ENCODE measurements at regions not wholly inside any gene's neighbourhood (a gene's known extent, or its start where the extent isn't known, plus 50 kb on each side); places are given as distances from the start of the nearest gene placed in this dataset.

GRCh38 chr18:27595113-27595838 is 410.2 kb upstream of the CHST9 start:
- Mint-ChIP-seq H3K36me3 (no peaks in the 10 kb centered on the region), H3K9me3 (no peaks in the 10 kb centered on the region), H3K4me3 (no peak overlapping the region), H3K4me1 (no peaks in the 10 kb centered on the region), H3K27ac (no peak overlapping the region), H3K27me3 (ENCODE audit: low read depth in 3 of 3) (peaks cover 0 to 1% (median 1%) of the 10 kb centered on the region in 3 donors)
- Histone ChIP-seq H3K27me3 (ENCODE audit: control insufficient read depth in 2 of 2, insufficient read depth in 2 of 2, low read length in 2 of 2) (no peaks in the 10 kb centered on the region), H3K4me3 (replicated peaks in 1 of 3; ENCODE audit: low read depth in 2 of 3, low read length in 3 of 3) (no peak overlapping the region), H3K9me3 (replicated peaks in 1 of 2; ENCODE audit: control insufficient read depth in 1 of 2, insufficient read depth in 1 of 2, low read length in 2 of 2) (no peaks in the 10 kb centered on the region), H3K27ac (ENCODE audit: low read depth in 1 of 2, low read length in 2 of 2) (no peak overlapping the region), H4K20me1 (ENCODE audit: insufficient read depth, low read length) (no peaks in the 10 kb centered on the region), H3K4me2 (replicated peaks; ENCODE audit: extremely low read depth, low read length, poor library complexity, severe bottlenecking) (no peak overlapping the region), H2AFZ (ENCODE audit: insufficient read depth, low read depth, low read length, poor library complexity, severe bottlenecking) (no peak overlapping the region), H3K36me3 (replicated peaks in 1 of 2; ENCODE audit: control insufficient read depth in 1 of 2, insufficient read depth in 2 of 2, low read length in 2 of 2) (no peaks in the 10 kb centered on the region), H3K79me2 (ENCODE audit: insufficient read depth, low read length) (no peaks in the 10 kb centered on the region), H3K9ac (ENCODE audit: insufficient read depth, low read length, poor library complexity, severe bottlenecking) (no peak overlapping the region), H3K4me1 (ENCODE audit: control insufficient read depth in 1 of 2, insufficient read depth in 2 of 2, low read length in 2 of 2) (no peaks in the 10 kb centered on the region)
- DNase-seq = no peak
- WGBS (ENCODE audit: insufficient coverage) = no CpG with 5 or more reads among the region's 5 CpGs
- no peak for TF ChIP-seq CTCF (IDR thresholded peaks at IDR 0.05)
- intact Hi-C loops (cut with micrococcal nuclease) = loop anchor here in 1 of 2 donors (5.0 kb wide), 1 partner anchor 973 kb away; no protein-coding TSS in a partner anchor

- peaks cover 0 to 8% (median 4%) of the 10 kb centered on the region in 7 donors for H3K9me3 Mint-ChIP-seq
- Histone ChIP-seq H3K4me3 (replicated peaks in 1 of 3; ENCODE audit: low read depth in 2 of 3, low read length in 3 of 3) (no peak overlapping the region), H3K4me1 (ENCODE audit: control insufficient read depth in 1 of 2, insufficient read depth in 2 of 2, low read length in 2 of 2) (no peaks in the 10 kb centered on the region), H3K4me2 (replicated peaks; ENCODE audit: extremely low read depth, low read length, poor library complexity, severe bottlenecking) (no peak overlapping the region), H3K79me2 (ENCODE audit: insufficient read depth, low read length) (no peaks in the 10 kb centered on the region), H3K27ac (ENCODE audit: low read depth in 1 of 2, low read length in 2 of 2) (no peak overlapping the region), H3K9ac (ENCODE audit: insufficient read depth, low read length, poor library complexity, severe bottlenecking) (no peak overlapping the region), H3K27me3 (ENCODE audit: control insufficient read depth in 2 of 2, insufficient read depth in 2 of 2, low read length in 2 of 2) (no peaks in the 10 kb centered on the region), H2AFZ (ENCODE audit: insufficient read depth, low read depth, low read length, poor library complexity, severe bottlenecking) (no peak overlapping the region), H4K20me1 (ENCODE audit: insufficient read depth, low read length) (no peaks in the 10 kb centered on the region), H3K9me3 (replicated peaks in 1 of 2; ENCODE audit: control insufficient read depth in 1 of 2, insufficient read depth in 1 of 2, low read length in 2 of 2) (peaks cover 3 to 14% of the 10 kb centered on the region in 2 donors), H3K36me3 (replicated peaks in 1 of 2; ENCODE audit: control insufficient read depth in 1 of 2, insufficient read depth in 2 of 2, low read length in 2 of 2) (no peaks in the 10 kb centered on the region)
- H3K4me1 Mint-ChIP-seq = no peaks in the 10 kb centered on the region
- H3K27ac Mint-ChIP-seq = no peak overlapping the region
- intact Hi-C loops (cut with micrococcal nuclease) = no loop called here
- DNase-seq = no peak
- 56% methylated on average over 5 of the region's 10 CpGs for whole genome bisulfite sequencing (ENCODE audit: insufficient coverage)
- H3K4me3 Mint-ChIP-seq = no peak overlapping the region
- no peaks in the 10 kb centered on the region for H3K36me3 Mint-ChIP-seq
- H3K27me3 Mint-ChIP-seq (ENCODE audit: low read depth in 3 of 3) = peaks cover 0 to 2% (median 0%) of the 10 kb centered on the region in 3 donors
- no peak for TF ChIP-seq CTCF (IDR thresholded peaks at IDR 0.05)
These were observed 400.6 kb upstream of the CHST9 start for GRCh38 chr18:27585602-27586173.
